PC-9 (cell line): ENCODE measurements at regions not wholly inside any gene's neighbourhood (a gene's known extent, or its start where the extent isn't known, plus 50 kb on each side); places are given as distances from the start of the nearest gene placed in this dataset.
"Not testable (repeated sequence)": the region's sequence is repeated elsewhere in the genome, so short reads cannot be mapped to it uniquely, and the experiment has no call there.

ENCODE experiments used
- EZH2 ChIP-seq: fragments of 200-600 bp; sonication (generic); IDR thresholded peaks from 2 replicates; pipeline ENCODE4 v1.8.0; 2017; ENCODE audit warnings: antibody characterized with exemption, low read depth
- TF ChIP-seq, protein P1 (sequence below): fragments of 200-600 bp; sonication (generic); conservative IDR thresholded peaks from 2 replicates; pipeline ENCODE4 v1.6.1; 2017; ENCODE audit warnings: mixed run types, antibody characterized with exemption, mild to moderate bottlenecking, moderate library complexity

DNA sequence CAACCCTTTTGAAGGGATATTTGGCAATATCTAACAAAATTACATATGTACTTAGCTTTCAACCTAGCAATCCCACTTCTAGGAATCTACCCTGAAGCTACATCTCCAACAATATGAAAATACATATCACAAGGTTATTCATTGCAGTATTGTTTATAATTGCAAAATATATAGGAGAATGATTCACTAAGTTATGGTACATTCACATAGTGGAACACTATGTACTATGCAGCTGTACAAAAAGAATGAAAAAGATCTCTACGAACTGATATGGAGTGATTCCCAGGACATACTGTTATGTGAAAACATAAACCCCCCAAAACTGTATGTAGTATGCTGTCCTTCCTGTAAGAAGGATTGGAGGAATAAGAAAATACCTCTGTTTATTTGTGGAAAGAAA is 62.1 kb downstream of the SYT15B start:
- TF ChIP-seq, protein P1, sequence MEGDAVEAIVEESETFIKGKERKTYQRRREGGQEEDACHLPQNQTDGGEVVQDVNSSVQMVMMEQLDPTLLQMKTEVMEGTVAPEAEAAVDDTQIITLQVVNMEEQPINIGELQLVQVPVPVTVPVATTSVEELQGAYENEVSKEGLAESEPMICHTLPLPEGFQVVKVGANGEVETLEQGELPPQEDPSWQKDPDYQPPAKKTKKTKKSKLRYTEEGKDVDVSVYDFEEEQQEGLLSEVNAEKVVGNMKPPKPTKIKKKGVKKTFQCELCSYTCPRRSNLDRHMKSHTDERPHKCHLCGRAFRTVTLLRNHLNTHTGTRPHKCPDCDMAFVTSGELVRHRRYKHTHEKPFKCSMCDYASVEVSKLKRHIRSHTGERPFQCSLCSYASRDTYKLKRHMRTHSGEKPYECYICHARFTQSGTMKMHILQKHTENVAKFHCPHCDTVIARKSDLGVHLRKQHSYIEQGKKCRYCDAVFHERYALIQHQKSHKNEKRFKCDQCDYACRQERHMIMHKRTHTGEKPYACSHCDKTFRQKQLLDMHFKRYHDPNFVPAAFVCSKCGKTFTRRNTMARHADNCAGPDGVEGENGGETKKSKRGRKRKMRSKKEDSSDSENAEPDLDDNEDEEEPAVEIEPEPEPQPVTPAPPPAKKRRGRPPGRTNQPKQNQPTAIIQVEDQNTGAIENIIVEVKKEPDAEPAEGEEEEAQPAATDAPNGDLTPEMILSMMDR = 0 out of 2 replicates have a peak, but pooled peaks have one; percentile 7
- TF ChIP-seq EZH2 = not testable (repeated sequence)
